CD4-positive, alpha-beta T cell treated with Interleukin-12 subunit alpha and Interleukin-12 subunit beta, for 1 hour (primary cell): ENCODE measurements at regions not wholly inside any gene's neighbourhood (a gene's known extent, or its start where the extent isn't known, plus 50 kb on each side); places are given as distances from the start of the nearest gene placed in this dataset.

Experiments used
- DNase-seq: peaks from one replicate; pipeline ENCODE4 v3.0.0-alpha.2; 2020

DNA sequence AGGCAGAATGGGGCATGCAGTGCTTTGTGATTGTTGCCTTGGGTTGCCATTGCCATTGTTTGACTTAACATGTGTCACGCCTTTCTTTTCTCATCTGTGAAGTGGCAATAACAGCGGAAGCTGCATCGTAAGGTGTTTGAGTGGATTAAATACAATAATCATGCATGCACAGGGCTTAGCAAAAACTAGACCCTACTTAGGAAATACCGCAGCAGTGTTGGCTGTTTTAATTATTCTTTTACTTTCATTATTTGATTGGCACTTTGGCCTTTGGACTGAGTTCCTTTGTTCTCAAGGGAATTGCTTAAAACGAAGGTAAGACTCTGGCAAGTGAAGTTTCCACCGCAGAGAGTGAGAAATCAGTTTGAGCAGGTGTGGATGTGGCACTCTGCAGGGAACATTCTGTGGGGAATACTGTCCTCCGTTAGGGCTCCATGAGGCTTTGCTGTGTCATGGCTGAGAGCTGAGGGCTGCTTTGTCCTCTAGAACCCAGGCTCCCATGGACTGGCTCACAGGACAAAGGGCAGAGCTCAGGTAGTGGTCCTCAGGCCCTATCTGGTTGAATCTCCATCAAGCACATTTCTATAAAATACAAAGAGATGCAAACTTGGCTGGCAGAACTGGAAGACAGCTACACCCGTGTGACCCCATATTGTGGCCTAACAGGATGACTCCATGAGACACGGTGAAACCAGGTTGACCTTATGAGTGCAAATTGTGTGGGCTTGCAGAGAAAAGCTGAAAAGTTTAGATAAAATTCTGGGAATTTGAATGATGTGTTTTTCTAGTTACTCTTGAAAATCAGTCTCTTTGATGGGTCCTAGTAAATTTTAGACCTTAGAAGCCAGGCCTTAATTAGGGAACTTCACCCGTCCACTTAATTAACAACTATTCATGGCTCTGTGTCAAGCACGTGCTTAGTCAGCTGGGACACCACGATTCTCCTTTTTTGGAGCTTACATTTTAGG is 407.2 kb downstream of the KCNRG start:
- peak; percentile 39 for DNase-seq

DNA sequence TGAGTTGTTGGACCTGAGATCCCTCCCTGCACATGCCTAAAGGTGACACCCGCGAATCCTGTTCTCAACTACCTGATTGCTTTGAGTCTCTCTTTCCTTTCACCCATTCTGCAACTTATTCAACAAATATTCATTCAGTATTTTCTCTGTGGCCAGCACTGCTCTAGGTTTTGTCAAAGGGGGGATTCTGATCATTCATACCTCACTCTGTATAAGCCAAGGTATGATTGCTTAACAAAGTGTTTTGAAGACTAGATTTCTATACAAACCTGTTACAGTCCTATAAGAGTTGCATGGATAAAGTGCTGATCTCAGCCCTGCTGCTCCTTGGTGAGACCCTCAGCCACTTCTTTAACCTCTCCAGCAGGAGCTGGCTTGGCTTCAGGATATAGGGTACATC is 409.7 kb downstream of the KCNRG start:
- no peak for DNase-seq

DNA sequence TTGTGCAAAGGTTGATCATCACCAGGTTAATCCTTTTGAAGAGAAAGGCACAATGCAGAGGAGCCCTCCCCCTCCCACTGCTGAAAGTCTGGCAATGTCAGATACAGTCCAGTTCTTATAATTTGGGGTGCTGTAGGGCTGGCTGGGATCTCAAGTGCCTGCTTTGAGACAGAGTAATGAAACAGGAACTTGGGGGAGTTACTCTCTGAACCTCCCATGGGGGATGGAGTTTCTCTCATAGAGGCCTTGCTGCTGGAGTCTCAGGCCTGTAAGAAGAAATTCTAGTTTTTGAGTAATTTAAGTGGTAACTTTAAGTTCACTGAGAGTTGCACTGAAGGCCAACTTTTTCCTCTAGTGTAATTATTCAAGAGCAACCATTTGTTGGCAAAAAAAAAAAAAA is 410.5 kb downstream of the KCNRG start:
- no peak for DNase-seq

DNA sequence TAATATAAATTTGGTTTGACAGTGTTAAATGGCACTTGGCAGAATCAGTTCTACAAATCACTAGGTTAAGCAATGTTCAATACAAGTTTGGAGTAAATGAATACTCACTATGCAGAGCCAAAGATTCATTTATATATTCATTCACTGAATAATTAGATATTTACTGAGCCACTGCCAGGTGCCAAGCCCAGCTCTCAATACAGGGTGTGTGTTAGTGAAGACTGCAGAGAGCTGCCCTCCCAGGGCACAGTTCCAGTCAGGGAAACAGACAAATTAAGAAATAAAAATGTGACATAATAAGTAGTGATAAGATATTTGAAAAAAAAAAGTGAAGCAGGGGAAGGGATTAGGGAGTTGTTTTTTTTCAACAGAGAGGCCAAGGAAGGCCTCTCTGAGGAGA is 411.7 kb downstream of the KCNRG start:
- no peak for DNase-seq

DNA sequence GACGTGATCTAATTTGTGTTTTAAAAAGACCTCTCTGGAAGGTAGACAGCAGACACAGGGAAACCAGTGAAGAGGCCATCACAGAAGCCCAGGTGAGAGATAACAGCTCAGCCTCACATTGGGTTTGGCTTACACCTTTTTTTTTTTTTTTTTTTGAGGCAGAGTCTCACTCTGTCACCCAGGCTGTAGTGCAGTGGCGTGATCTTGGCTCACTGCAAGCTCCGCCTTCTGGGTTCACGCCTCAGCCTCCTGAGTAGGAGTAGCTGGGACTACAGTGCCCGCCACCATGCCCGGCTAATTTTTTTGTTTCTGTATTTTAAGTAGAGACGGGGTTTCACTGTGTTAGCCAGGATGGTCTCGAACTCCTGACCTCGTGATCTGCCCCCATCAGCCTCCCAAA is 412.3 kb downstream of the KCNRG start:
- peak; percentile 53 for DNase-seq

DNA sequence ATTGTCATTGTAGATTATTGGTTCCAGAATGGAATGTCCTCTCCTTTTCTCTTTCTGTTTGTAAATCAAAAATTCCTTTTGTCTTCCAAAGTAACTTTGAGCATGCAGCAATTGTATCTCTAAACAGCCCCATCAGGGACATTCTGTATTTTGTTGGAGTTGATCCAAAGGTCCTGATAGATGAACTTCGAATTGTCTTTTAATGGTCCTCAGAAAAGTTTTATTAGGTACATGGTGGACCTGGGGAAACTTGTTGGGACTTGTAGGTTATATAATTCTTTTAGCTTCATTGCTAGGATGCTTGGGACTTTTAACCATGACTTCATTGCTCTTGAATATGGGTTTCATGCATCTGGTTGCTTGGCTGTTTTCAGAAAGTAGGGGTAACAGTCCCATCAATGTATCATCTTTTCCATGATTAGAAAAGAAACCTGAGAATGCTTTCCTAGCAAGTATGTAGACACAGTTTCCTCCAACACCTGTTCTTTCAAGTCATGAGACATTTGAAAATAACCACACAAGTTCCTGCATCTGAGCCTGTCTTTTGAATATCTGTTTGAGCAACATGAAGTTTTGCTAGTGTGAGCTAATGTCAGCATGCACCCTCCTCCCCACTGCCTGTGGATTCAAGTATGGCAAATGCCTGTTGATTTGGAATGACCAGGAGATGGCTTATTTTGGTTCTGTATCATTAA is 413.1 kb downstream of the KCNRG start:
- DNase-seq, result no peak

DNA sequence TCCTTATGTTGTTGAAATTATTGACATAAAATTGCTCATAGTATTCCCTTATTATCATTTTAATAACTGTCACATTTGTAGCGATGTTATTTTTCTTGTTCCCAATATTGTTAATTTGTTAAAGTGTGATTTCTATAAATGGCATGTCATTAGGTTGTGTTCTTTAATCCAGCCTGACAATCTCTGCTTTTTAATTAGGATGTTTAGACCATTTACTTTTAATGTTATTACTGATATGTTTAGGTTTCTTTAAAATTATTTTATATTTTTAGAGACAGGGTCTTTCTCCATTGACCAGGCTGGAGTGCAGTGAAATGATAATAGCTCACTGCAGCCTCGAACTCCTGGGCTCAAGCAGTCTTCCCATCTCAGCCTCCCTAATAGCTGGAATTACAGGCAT is 408.5 kb downstream of the DLEU7 start:
- DNase-seq, result no peak

DNA sequence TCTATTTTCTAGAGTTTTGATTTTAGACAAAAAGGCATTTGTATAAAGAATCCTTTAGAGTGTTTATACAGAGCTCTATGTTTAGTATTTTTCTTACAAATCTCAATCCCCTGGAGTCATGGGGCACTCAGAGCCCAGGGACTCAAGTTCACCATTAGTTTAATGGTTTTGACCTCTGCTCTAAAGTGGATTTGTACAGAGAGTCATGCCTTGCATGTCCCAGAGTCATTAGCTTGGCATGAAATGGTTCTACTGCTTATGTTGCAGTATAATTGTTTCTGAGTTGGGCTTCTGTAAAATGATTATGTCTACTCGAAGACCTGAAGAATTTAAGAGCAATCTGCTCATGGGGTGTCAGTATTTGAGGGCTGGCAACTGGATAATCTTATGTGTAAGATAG is 406.2 kb downstream of the DLEU7 start:
- no peak for DNase-seq

DNA sequence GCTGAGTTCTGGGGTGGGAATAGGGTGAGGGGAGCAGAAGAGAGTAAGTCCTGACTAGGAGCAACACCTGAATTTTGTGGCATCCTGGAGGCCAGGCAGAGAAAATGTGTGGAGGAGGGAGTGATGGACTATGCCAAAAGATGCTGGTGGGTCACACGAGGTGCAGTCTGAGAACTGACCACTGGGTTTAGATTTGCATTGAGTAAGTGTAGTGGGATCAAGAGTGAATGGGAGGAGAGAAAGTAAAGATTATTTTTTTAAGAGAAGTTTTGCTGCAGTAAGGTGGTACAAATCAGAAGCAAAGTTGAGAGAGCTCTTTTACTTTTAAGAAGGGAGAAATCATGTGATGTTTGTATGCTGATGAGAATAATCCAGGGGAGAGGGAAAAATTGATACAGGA is 405.1 kb downstream of the DLEU7 start:
- DNase-seq, result no peak

DNA sequence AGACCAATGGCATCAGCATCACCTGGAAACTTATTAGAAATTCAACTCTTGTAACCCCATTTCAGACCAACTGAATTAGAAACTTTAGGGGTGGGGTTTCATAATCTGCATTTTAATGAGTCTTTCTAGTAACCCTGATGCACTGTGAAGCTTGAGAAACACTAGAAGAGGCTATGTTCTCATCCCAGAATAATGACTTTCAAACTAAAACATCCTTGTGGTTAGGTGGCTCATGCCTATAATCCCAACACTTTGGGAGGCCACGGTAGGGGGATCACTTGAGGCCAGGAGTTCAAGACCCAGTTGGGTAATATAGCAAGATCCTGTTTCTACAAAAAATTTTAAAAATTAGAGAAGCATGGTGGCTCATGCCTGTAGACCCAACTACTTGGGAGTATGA is 402.4 kb downstream of the DLEU7 start:
- no peak for DNase-seq

DNA sequence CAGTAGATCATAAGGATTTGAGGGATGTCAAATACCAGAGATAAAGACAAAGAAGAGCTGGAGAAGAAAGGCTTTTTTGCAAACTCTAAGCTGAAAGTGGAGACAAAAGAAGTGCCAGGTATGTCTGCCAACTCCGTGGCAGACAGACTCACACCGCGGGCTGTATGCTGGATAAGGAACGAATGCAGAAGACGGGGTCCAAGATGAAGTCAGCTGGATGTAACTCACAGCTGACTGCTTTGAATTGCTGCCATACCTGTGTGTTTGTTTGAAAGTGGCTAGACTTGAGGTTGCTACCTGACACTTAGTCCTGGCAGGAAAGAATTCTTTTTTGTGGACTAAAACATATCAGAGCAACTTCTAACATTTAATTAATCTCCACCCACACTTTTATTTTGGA is 398.8 kb downstream of the DLEU7 start:
- no peak for DNase-seq

DNA sequence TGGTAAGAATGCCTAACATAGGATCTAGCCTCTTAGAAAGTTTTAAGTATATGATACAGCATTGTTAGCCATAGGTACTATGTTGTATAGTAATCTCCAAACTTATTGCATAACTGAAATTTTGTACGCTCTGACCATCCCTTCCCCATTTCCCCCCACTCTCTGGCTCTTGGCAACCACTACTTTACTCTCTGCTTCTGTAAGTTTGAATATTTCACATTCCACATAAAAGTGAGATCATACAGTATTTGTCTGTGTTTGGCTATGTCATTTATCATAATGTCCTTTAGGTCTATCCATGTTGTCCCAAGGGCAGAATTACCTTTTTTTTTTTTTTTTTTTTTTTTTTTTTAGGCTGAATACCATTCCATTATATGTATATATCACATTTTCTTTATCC is 396.9 kb downstream of the DLEU7 start:
- no peak for DNase-seq

DNA sequence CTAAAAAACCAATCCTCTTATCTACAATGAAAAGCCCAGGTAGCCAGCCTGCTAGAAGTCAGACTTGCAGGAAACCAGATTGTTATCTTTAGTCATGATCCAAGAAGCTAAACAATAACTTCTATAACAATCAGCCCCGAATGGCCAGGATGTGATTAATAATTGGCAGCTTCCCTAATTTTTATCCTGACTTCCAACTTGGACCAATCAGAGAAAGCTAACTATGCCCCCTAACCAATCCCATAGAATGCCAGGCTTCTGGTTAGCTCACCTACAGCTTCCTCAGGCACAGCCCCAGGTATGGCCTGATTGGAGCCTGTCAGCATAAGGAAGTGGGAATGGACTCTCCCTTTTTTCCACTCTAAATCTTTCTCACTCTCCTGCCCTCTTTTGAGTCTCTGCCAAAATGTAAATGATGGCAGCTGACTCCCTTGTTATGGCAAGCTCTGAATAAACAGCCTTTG is 394.9 kb downstream of the DLEU7 start:
- no peak for DNase-seq

DNA sequence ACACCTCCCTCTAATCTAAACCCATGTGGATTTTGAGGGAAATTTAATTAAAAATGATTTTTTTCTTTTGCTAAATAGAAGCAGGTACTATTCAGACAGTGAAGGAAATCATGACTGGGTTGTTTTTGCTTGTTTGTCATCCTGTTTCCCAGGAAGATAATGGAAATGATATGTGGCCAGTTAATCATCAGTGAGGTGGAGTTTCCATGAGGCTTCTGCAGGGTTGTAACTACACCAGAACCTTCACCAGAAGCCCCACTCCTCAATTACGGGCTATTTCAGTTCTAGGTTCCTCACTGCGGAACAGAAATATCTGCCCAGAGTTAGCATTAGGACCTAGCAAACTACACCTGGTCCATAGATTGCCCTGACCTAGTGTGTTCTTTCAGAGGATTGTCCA is 394.0 kb downstream of the DLEU7 start:
- no peak for DNase-seq

DNA sequence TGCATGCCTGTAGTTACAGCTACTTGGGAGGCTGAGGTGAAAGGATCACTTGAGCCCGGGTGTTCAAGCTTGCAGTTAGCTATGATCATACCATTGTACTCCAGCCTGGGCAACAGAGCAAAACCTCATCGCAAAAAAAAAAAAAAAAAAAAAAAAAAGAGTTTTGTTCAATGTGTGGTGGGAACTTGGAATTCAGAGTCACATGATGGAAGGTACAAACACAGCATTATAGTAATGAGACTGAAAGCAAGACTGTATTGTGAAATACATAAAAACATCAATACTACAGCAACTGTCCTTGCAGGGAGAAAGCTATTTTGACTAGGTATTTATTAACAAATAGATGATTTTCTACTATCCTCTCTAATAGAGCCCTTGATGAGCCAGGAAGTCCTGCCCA is 393.2 kb downstream of the DLEU7 start:
- no peak for DNase-seq

DNA sequence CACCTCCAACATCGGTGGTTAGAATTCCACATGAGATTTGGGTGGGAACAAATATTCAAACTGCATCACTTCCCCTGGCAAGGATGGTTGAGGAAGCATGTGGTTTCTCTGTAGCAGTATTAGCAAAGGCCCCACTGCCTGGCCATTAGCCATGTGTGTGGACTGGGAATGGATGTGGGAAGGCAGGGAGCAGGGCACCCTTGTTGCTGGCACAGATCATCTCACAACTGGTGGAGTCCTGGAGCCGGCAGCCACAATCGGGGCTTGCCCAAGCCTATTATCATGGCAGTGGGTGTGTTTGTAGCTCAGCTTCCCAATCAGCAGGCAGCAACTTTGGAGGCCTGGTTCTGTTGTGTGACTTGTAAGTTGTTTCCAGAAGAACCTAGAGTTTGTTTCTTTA is 391.9 kb downstream of the DLEU7 start:
- no peak for DNase-seq

DNA sequence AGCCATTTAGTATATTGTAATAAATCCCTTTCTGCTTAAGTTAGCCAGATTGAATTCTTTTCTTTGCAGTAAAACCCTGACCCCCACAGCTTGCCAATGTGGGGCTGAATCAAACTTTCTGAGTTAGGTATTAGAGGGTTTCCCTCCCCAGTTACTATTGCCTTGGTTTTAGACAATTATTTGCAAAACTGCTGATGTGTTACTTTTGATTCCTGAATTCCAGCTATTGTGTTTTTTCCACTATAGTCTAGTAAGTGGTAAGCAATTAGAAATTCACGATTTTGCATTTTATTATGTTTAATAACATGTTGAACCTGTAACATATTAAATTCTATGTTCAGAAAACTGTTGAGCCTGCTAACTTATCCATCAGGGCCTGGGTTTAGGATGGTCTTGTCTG is 391.5 kb downstream of the DLEU7 start:
- no peak for DNase-seq

DNA sequence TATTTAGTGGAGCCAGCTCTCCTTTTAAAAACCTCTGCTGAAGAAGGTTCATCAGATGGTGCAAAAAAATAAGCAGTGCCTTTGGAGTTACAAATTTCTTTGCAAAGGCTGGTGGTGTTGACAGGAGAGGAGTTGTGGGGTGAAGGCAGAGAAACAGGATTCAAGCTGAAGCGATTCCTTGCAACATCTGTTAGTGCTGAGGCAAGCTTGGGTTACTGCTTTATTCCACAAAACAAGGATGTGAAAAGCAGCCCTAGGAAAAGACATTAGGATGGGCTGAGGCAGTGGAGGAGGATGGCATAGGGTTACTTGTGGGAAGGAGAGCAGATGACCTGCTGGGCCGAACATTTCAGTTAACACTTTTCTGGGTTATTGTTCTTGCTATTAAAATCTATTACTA is 390.7 kb downstream of the DLEU7 start:
- no peak for DNase-seq

DNA sequence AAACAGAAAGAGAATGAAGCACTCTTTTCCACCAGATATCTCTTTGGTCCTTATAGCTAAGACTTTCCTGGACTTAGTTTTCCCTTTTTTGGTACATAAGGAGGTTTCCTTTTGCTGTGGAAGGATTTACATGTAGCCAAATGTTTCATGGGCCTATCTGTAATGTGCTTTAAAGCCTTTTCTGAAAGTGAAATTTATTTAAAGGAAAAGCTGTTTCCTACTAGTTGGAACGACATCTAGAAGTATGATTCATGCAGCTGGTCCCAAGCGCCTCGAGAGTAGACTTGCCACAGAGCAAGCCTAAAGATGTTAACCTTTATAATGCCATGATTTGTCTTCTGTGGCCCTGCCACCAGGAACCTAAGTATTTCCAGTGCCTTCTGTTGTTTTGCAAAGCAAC is 390.3 kb downstream of the DLEU7 start:
- no peak for DNase-seq

DNA sequence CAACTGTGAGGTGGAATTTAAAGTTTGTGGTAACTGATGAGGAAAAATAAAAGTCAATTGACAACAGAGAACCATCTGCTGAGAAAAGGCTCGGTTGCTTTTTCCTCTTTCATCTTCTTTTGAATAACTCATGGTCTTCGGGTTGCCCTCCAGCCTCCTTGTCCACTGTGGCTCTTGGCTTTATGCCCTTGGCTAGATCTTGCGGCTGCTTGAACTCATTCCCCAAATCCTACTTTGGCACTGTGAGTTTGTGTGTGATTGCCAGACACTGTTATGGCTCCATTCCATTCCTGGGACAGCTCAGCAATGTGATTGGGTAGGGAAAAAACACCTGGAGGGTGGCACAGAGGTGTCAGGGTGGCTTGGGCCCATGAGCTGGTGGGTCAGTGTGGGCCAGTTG is 387.4 kb downstream of the DLEU7 start:
- no peak for DNase-seq

DNA sequence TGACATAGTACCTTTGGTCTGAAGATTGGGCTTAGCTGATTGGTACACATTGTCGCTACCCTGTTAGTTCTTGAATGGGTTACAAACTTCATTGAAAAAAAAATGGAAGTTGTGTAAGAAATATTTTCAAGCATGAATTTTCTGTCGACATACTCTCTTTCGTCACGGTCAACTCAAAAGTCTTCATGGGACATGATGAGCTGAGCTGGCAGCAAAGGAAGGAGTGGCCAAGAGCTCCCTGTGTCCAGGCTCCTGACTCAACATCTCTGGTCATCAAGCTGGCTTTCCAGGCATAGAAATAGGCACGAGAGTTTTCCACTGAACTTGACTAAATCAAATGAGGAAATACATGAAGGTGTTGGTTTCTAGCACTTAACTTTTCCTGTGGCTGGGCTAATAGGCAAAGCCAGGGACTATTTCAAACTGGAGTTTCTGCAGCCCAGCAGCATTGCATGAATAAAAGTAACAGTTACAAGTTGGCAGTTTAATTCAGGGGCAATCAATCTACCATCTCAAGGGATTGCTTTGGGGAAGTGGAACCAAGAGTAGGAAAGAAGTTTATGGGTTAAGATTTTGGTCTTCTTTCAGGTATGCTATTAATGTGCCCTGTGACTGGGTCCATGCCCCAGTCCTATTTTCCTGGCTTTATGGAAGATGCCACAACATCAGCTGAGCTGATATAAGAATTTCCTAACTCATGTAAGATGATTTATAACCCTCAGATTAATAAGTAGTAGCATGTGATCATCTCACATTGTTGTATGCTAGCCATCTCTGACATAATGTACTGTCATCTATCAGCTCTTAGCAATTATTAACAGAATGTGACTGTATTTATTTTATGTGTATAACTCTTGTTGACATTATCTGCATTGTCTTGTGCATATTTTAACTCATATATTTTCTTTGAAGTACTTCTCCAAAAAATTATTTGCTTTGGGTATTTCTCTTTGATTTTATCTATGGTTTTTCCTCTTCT is 385.8 kb downstream of the DLEU7 start:
- DNase-seq, result no peak

DNA sequence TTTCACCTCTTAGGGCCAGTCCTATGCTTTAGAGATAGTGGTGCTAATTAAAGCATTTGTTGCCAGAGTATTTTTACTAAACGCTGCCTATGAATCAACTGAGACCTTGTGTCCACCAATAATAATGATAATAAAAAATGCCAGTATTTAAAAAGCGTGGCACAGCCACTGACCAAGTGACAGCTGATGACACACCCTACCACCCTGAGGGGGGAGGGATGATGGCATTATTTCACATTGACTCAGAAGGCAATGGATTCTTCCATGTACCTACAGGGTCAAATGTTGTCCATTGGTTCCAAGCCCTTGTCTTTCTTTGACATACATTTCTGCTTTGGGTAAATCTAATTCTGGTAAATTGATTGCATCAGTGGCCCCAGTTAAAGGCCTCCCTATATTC is 384.4 kb downstream of the DLEU7 start:
- DNase-seq, result no peak

DNA sequence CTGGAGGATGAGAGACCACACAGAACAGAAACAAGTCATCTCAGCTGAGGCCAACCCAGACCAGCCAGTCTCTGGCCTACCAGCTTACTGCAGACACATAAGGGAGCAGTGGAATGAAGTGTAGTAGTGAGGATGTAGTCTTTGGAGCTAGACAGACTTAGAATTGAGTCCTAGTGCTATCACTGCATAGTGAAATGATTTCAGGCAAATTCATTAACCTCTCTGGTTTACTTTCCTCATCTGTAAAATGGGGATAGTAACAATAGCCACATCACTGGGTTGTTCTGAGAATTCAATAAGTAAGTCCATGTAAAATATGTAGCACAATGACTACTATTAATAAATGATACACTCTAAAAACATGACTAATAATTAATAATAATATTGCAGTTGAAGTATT is 383.8 kb downstream of the DLEU7 start:
- DNase-seq, result no peak
